ENCODE measurements at regions not wholly inside any gene's neighbourhood (a gene's known extent, or its start where the extent isn't known, plus 50 kb on each side); places are given as distances from the start of the nearest gene placed in this dataset.
"Not testable (repeated sequence)": the region's sequence is repeated elsewhere in the genome, so short reads cannot be mapped to it uniquely, and the experiment has no call there.

GRCh38 chr13:108003626-108004025, 211.7 kb downstream of the LIG4 start:
- no peak for DNase-seq (ENCODE audit: low read depth)

DNA sequence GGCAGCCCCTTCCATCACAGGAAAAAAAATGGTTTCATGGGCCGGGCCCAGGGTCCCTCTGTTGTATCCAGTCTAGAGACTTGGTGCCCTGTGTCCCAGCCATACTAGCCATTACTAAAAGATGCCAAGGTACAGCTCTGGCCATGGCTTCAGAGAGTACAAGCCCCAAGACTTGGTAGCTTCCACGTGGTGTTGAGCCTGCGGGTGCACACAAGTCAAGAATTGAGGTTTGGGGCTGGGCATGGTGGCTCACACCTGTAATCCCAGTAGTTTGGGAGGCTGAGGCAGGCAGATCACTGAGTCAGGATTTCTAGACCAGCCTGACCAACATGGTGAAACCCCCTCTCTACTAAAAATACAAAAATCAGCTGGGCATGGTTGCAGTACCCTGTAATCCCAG, 214.3 kb downstream of the LIG4 start:
- DNase-seq (ENCODE audit: low read depth): no peak

GRCh38 chr13:107999751-108000150, 215.6 kb downstream of the LIG4 start:
- DNase-seq (ENCODE audit: low read depth): no peak

- DNase-seq (ENCODE audit: low read depth): no peak
Observed at GRCh38 chr13:107994137-107994536, 221.2 kb downstream of the LIG4 start.

GRCh38 chr13:107993239-107993949, 221.9 kb downstream of the LIG4 start:
- no peak for DNase-seq (ENCODE audit: low read depth)

DNA sequence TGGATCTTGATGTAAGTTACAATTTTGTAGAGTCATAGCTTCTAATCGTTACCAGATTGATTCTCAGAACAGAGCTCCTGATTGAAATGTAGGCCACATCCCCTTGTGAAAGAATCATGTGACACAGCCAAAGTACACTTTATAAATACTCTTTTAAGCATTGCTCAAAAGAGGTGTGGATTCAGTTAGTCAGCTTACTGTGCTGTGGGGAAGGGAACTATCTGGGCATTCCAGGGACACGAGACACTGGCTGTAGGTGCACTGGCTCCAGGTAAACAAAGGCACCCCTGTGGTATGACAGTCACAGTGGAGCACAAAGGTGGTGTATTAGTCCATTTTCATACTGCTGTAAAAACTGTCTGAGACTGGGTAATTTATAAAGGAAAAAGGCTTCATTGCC, 222.8 kb downstream of the LIG4 start:
- DNase-seq (ENCODE audit: low read depth): no peak

GRCh38 chr13:107977071-107977574, 238.2 kb downstream of the LIG4 start:
- DNase-seq (ENCODE audit: low read depth): no peak

- no peak for DNase-seq (ENCODE audit: low read depth)
Observed at GRCh38 chr13:107976628-107977027, 238.7 kb downstream of the LIG4 start.

DNA sequence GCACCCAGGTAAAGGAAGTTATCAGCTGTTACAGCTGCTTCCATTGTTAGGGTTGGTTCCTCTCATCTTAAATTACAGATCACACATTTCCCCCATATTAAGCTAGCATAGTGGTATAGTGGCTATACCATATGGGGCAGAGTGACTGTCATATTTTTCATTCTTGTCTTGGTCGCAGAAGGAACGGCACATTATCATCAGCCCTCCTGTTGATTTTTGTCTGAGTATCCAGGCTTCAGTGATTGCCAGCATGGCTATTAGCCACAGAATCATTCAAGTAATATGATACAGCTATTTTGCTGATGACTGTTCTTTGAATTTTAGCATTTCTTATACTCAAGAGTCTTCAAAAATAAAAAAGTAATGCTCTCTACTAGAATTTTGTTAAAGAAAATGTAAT, 240.9 kb downstream of the LIG4 start:
- DNase-seq (ENCODE audit: low read depth): no peak

- no peak for DNase-seq (ENCODE audit: low read depth)
Observed at GRCh38 chr13:107969546-107969945, 245.8 kb downstream of the LIG4 start.

GRCh38 chr13:107968470-107968869, 246.9 kb downstream of the LIG4 start:
- no peak for DNase-seq (ENCODE audit: low read depth)

DNA sequence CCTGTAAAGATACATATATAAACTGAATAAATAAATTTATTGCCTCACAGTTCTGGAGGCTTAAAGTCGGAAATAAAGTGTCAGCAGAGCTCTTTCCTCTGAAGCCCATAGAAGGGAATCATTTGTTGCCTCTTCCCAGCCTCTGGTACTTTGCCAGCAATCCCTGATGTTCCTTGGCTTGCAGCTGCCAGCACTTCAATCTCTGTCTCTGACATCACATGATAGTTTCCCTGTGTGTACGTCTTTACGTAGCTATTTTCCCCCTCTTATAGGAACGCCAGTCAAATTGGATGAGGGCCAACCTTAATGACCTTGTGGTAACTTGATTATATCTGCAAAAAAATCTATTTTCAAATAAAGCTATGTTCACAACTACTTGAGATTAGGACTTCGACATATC, 250.9 kb downstream of the LIG4 start:
- no peak for DNase-seq (ENCODE audit: low read depth)

GRCh38 chr13:107961849-107962608, 253.3 kb downstream of the LIG4 start:
- DNase-seq (ENCODE audit: low read depth): no peak

GRCh38 chr13:107960301-107960700, 255.0 kb downstream of the LIG4 start:
- no peak for DNase-seq (ENCODE audit: low read depth)

DNA sequence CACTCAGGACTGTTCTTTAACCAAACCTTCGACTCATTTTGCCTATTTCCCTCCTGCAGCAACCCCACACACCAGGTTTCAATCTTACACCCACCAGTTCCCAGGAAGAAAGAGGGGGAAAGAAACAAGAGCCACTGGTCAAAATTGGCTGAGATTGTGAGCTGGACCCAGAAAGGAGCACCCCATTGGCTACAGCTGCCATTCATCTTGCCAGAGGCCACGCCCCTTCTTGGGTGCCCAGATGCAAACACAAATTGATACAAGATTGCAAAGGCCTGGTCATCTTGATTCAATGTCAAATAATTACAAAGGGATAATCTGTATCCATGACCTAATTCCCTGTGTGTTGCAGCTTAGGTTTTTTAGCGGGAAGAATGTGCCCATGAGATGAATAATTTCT, 258.4 kb downstream of the LIG4 start:
- DNase-seq (ENCODE audit: low read depth): no peak

GRCh38 chr13:107942030-107942617, 273.2 kb downstream of the LIG4 start:
- DNase-seq (ENCODE audit: low read depth): no peak

DNA sequence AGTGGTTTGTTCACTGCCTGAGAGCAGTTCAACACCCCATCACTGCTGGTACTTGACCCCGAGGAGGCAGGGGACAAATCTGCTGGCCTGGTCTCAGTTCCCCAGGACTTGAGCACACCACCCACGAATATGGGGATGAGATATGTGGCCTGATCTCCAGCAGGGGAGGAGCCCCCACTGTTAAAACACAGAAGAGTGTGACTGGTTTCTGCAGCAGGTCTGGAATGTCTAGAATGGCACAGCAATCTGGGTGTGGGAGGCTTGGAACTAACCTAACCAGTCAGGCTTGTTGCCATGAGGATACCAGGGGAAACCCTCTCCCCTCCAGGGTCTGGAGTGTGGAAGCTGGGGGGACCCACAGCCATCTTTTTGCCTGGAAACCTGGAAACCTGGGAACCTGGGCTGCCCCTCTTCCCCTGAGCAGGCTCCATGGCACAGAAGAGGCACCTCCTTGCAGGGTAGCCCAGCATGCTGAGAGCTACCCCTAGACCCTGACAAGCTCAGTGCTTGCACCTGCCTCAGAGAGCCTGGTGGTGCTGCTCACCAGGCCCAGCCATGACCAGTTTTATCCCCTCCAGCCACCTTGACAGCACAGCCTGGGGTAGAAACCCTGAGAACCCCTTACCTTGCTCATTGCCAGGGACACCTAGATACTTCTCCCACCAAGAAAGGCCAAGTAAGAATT, 273.8 kb downstream of the LIG4 start:
- DNase-seq (ENCODE audit: low read depth): no peak

DNA sequence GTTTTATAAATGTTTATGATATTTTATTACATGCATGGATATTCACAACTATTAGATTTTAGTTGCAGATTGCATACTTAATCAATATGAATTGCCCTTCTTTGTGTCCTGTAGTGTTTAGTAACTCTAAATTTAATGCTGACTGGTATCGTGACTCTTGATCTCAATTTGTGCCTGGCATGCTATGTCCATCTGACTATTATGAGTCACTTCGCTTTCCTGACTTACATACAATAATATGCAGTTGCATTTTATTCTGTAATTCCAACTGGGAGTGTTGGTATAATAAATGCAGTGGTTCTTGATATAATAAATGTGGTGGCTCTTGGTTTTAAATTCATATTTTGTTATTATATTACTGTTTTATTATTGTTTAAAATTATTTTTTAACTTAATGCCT, 277.5 kb downstream of the LIG4 start:
- DNase-seq (ENCODE audit: low read depth): no peak

DNA sequence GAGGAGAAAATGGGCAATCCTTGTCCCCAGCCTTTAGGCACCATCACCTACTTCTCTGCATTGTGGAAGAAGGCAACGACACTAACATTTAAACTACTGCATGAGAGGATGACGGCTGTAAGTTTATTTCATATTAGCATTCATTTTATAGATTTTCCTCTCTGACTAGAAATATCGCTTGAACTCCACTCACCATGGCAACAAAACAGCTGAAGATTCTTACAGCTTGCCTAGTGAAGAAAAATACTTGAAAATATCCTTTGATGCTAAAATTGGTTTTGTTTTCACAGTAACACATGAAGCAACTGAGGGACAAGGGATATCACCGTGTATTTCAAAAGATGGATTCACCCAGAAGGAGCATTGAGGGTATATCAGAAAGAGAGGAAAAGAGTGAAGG, 284.3 kb downstream of the LIG4 start:
- no peak for DNase-seq (ENCODE audit: low read depth)

DNA sequence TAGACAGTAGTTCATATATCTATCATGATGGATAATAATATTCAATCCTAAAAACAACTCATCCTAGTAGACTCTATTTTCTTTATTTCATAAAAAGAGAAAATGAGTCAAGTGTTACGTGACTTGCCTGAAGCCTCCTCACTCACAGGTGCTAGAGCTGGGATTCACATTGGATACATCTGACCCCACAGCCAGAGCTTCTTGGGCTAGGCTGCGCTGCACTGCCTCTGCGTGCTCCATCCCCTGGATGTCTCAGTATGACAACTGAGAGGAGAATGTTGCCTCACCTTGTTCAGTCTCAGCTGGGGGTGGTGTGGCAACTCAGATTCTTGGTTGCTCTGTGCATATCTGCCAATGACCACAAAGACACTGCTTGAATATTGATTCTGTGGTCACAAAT, 286.6 kb downstream of the LIG4 start:
- no peak for DNase-seq (ENCODE audit: low read depth)

- no peak for DNase-seq (ENCODE audit: low read depth)
Observed at GRCh38 chr13:107927557-107927956, 287.8 kb downstream of the LIG4 start.

GRCh38 chr13:107926515-107926914, 288.8 kb downstream of the LIG4 start:
- DNase-seq (ENCODE audit: low read depth): not testable (repeated sequence)

GRCh38 chr13:107916902-107917301, 298.4 kb downstream of the LIG4 start:
- not testable (repeated sequence) for DNase-seq (ENCODE audit: low read depth)

Measured in HS-27A (cell line).